HepG2 (cell line): ENCODE measurements at regions not wholly inside any gene's neighbourhood (a gene's known extent, or its start where the extent isn't known, plus 50 kb on each side); places are given as distances from the start of the nearest gene placed in this dataset.
"Not testable (repeated sequence)": the region's sequence is repeated elsewhere in the genome, so short reads cannot be mapped to it uniquely, and the experiment has no call there.

Experiments used
- ATAC-seq: fragments of 200-7000 bp; cut with Tn5 transposase; 3 replicates; pipeline ENCODE4 v1.9.1; 2020; ENCODE audit warnings: mild to moderate bottlenecking, moderate library complexity
- BruUV-seq: library from RNA; stranded (reverse); fragments of 400-500 nt; replicated peaks from 2 replicates; lab custom pipeline; 2021; lab: Mats Ljungman, UMichigan
- CTCF ChIA-PET: fragments of 300-600 bp; formaldehyde crosslinking; extraction: SDS; loops from one replicate; lab custom pipeline; 2021; ENCODE audit warnings: low total read pairs, inconsistent platforms, low intra/inter-chr PET ratio; lab: Yijun Ruan, JAX
- POLR2A ChIA-PET: fragments of 350-600 bp; sonication (Branson Sonifier 250); formaldehyde crosslinking; loops from one replicate; lab custom pipeline; 2020; ENCODE audit warnings: antibody characterized with exemption, inconsistent platforms; lab: Yijun Ruan, JAX
- DNase-seq: peaks from one replicate; pipeline ENCODE4 v3.0.0-alpha.2; 2015; ENCODE audit warnings: low spot score
- FAIRE-seq: peaks from 3 replicates; lab custom pipeline; 2011; peaks lifted over from hg19 to GRCh38; lab: Jason Lieb, UNC
- H2AFZ ChIP-seq: one replicate; pipeline ENCODE4 v1.6.1; 2011; ENCODE audit warnings: low read length, inconsistent platforms
- H3K27ac ChIP-seq: fragments of 300-600 bp; 3 replicates; pipeline ENCODE4 v1.8.0; 2011; ENCODE audit warnings: mixed run types, mild to moderate bottlenecking, mixed read lengths, low read length, inconsistent platforms; ENCODE audit not compliant: insufficient read depth; ENCODE audit errors: extremely low read length
- H3K27me3 ChIP-seq, 2 experiments: fragments of 200-600 bp in 1 of 2; 2 replicates in 1 of 2; 3 replicates in 1 of 2; pipeline versions ENCODE4 v1.6.0 to v1.8.0; 2011; ENCODE audit warnings: low read length in 2 of 2, mild to moderate bottlenecking in 2 of 2, moderate library complexity in 2 of 2, inconsistent platforms in 1 of 2; ENCODE audit not compliant: insufficient read depth in 2 of 2, control insufficient read depth in 1 of 2
- H3K36me3 ChIP-seq, 2 experiments: fragments of 200-600 bp in 1 of 2; replicated peaks in 1 of 2; 2 replicates in 1 of 2; 3 replicates in 1 of 2; pipeline versions ENCODE4 v1.5.1 to v1.8.0; 2011; ENCODE audit warnings: low read length in 2 of 2, inconsistent platforms in 1 of 2; ENCODE audit not compliant: insufficient read depth in 2 of 2, control insufficient read depth in 1 of 2
- H3K4me1 ChIP-seq: 2 replicates; pipeline ENCODE4 v1.5.1; 2012; ENCODE audit warnings: low read length, inconsistent platforms; ENCODE audit not compliant: insufficient read depth
- H3K4me2 ChIP-seq: 2 replicates; pipeline ENCODE4 v1.6.0; 2011; ENCODE audit warnings: low read depth, low read length, inconsistent platforms
- H3K4me3 ChIP-seq, 3 experiments: fragments of 200-600 bp in 1 of 3; sonication (generic), shearing (Covaris generic) in 1 of 3; replicated peaks in 1 of 3; 2 replicates each; pipeline ENCODE4 v1.5.1; 2011 to 2016; ENCODE audit warnings: low read length in 3 of 3, inconsistent platforms in 2 of 3, low read depth in 2 of 3, mild to moderate bottlenecking in 2 of 3, control low read depth in 1 of 3, mixed read lengths in 1 of 3; ENCODE audit not compliant: insufficient read depth in 1 of 3
- H3K79me2 ChIP-seq: one replicate; pipeline ENCODE4 v1.6.1; 2011; ENCODE audit warnings: low read length, inconsistent platforms; ENCODE audit not compliant: insufficient read depth
- H3K9ac ChIP-seq: 2 replicates; pipeline ENCODE4 v1.6.0; 2011; ENCODE audit warnings: mild to moderate bottlenecking, low read depth, low read length, inconsistent platforms; ENCODE audit not compliant: insufficient read depth
- H3K9me3 ChIP-seq: 2 replicates; pipeline ENCODE4 v1.5.1; 2012; ENCODE audit warnings: mild to moderate bottlenecking, low read length
- H4K20me1 ChIP-seq: 2 replicates; pipeline ENCODE4 v1.6.0; 2011; ENCODE audit warnings: inconsistent platforms, mild to moderate bottlenecking, low read length, moderate library complexity; ENCODE audit not compliant: insufficient read depth
- WGBS: methylation state at CpG from one replicate; pipeline ENCODE4 v1.1.6; 2017; ENCODE audit warnings: low lambda C conversion rate; 5-methylcytosine and 5-hydroxymethylcytosine counted together
- in situ Hi-C: cut with HindIII; loops from 2 replicates; pipeline ENCODE4 v1.10.0; 2017; ENCODE audit warnings: low pct_unique_long_range_greater_than_20kb; ENCODE audit not compliant: extremely low pct_ligation_motif_present
- intact Hi-C: fragments of 100-400 bp; cut with micrococcal nuclease; formaldehyde crosslinking; loops from one replicate; pipeline ENCODE4 v1.10.0; 2022; ENCODE audit not compliant: unreplicated experiment

DNA sequence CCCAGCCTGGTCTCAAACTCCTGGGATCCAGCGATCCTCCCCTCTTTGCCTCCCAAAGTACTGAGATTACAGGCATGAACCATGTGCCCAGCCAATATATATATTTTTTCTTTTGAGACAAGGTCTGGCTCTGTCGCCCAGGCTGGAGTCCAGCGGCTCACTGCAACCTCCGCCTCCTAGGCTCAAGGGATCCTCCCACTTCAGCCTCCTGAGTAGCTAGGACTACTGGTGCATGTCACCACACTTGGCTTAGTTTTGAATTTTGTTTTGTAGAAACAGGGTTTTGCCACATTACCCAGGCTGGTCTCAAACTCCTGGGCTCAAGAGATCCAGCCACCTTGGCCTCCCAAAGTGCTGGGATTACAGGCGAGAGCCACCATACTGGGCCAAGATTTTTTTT, 78.5 kb upstream of the ACBD5 start:
- H3K9ac ChIP-seq, intact Hi-C loops, CTCF ChIA-PET, POLR2A ChIA-PET, H3K4me1 ChIP-seq, DNase-seq, H3K4me3 ChIP-seq, in situ Hi-C loops, FAIRE-seq, H3K9me3 ChIP-seq, H3K27me3 ChIP-seq, H2AFZ ChIP-seq, H3K4me2 ChIP-seq, H4K20me1 ChIP-seq, ATAC-seq, BruUV-seq, H3K79me2 ChIP-seq, H3K27ac ChIP-seq, H3K36me3 ChIP-seq: not testable (repeated sequence)
- WGBS, result 57% methylated on average over 5 of the region's 5 CpGs

DNA sequence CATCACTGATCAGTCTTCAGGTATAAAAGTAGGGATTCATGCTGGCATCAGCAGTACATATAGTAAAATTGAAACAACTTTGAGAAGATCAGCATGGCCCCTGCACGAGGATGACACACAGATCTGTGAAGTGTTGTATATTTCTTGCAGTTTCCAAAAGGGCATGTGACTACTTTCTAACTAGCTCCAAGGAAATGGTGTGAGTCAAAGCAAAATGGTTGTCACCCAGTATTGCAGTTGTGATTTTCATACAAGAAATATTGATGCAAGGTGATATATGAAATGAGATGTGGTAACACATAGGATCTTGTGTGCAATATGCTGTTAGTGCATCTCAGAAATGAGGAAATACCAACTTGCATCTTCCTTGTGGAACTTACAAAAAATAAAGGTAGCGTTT, 74.5 kb upstream of the ACBD5 start:
- H3K9ac ChIP-seq, H3K79me2 ChIP-seq, DNase-seq, H2AFZ ChIP-seq, BruUV-seq, CTCF ChIA-PET, H3K27ac ChIP-seq, H3K4me3 ChIP-seq, H3K9me3 ChIP-seq, H3K36me3 ChIP-seq, H3K4me2 ChIP-seq, in situ Hi-C loops, H4K20me1 ChIP-seq, H3K27me3 ChIP-seq, ATAC-seq, intact Hi-C loops, FAIRE-seq, H3K4me1 ChIP-seq, POLR2A ChIA-PET: not testable (repeated sequence)
- WGBS, result 3% methylated on average over 2 of the region's 2 CpGs

DNA sequence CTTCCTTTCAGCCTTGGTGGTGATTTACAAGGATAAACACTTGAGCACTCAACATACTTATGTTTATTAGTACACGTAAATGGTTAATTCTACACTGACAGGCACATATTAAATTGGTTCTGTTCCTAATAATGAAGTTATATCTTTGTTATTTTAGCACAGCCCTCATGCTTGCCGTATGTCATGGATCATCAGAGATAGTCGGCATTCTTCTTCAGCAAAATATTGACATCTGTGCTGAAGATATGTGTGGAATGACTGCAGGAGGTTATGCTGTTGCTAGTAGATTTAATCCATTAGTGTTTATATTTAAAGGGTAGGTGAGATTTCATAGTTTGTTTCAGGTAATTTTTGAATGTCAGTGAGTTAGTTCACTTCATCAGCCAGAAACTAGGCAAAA, 73.0 kb upstream of the ACBD5 start:
- intact Hi-C loops, H3K27me3 ChIP-seq, FAIRE-seq, H3K4me3 ChIP-seq, ATAC-seq, H3K4me2 ChIP-seq, H3K4me1 ChIP-seq, H4K20me1 ChIP-seq, BruUV-seq, POLR2A ChIA-PET, H2AFZ ChIP-seq, CTCF ChIA-PET, in situ Hi-C loops, H3K79me2 ChIP-seq, H3K9me3 ChIP-seq, H3K36me3 ChIP-seq, DNase-seq, H3K27ac ChIP-seq, H3K9ac ChIP-seq: not testable (repeated sequence)
- WGBS, result 16% methylated on average over 3 of the region's 3 CpGs
